Thoracic aorta (tissue), 2 donors: ENCODE measurements at regions not wholly inside any gene's neighbourhood (a gene's known extent, or its start where the extent isn't known, plus 50 kb on each side); places are given as distances from the start of the nearest gene placed in this dataset.

Experiments used
- ATAC-seq: fragments of 150-250 bp; one replicate; pipeline ENCODE4 v1.8.0; 2017; ENCODE audit warnings: low read depth; ENCODE audit not compliant: insufficient number of reproducible peaks, low FRiP score
- DNase-seq: peaks from one replicate; pipeline ENCODE4 v3.0.0-alpha.2; 2020; ENCODE audit warnings: low spot score
- H3K27ac ChIP-seq, 2 donors: fragments of 200-600 bp; sonication (generic); 1 replicate in 1 of 2; 2 replicates in 1 of 2; pipeline ENCODE4 v1.5.1; 2016; ENCODE audit warnings: mild to moderate bottlenecking in 2 of 2, moderate library complexity in 2 of 2
- H3K27me3 ChIP-seq: fragments of 200-600 bp; sonication (generic); replicated peaks from 2 replicates; pipeline ENCODE4 v1.6.0; 2016; ENCODE audit warnings: mild to moderate bottlenecking; ENCODE audit not compliant: insufficient read depth
- H3K36me3 ChIP-seq: fragments of 200-600 bp; sonication (generic); one replicate; pipeline ENCODE4 v1.5.1; 2016
- H3K4me1 ChIP-seq, 2 donors: fragments of 200-600 bp; sonication (generic); 1 replicate in 1 of 2; 2 replicates in 1 of 2; pipeline versions ENCODE4 v1.5.1 to v1.6.0; 2016; ENCODE audit warnings: low read depth in 2 of 2, mild to moderate bottlenecking in 1 of 2; ENCODE audit not compliant: control insufficient read depth in 1 of 2
- H3K4me3 ChIP-seq: fragments of 200-600 bp; sonication (generic); 2 replicates; pipeline ENCODE4 v1.5.1; 2016; ENCODE audit warnings: mild to moderate bottlenecking
- H3K9me3 ChIP-seq: fragments of 200-600 bp; sonication (generic); 2 replicates; pipeline ENCODE4 v1.5.1; 2016
- CTCF ChIP-seq: fragments of 200-600 bp; sonication (generic); IDR thresholded peaks from one replicate; pipeline ENCODE4 v1.5.1; 2019; ENCODE audit warnings: antibody characterized with exemption

DNA sequence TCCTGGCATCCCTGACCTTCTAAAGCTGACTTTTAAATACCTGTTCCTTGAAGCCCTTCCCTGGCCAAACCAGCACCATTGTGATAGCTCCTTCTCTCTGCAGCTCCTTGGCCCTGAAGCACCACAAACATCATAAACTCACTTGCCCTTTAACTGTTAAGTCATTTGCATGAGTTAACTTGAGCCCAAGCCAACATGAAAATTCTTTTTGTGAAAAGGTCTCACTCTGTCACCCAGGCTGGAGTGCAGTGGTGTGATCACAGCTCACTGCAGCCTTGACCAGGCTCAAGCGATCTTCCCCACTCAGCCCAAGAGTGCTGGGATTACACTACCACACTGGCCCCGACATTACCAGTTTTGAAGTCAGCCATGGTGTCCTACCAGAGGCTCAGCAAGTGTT is 87.8 kb downstream of the ZIC5 start:
- Histone ChIP-seq H3K36me3 (no peaks in the 10 kb centered on the region), H3K27me3 (no peaks in the 10 kb centered on the region), H3K4me3 (no peak overlapping the region), H3K27ac (no peak overlapping the region), H3K4me1 (no peaks in the 10 kb centered on the region), H3K9me3 (no peaks in the 10 kb centered on the region)
- no peak for ATAC-seq
- DNase-seq, result no peak
- no peak for TF ChIP-seq CTCF

DNA sequence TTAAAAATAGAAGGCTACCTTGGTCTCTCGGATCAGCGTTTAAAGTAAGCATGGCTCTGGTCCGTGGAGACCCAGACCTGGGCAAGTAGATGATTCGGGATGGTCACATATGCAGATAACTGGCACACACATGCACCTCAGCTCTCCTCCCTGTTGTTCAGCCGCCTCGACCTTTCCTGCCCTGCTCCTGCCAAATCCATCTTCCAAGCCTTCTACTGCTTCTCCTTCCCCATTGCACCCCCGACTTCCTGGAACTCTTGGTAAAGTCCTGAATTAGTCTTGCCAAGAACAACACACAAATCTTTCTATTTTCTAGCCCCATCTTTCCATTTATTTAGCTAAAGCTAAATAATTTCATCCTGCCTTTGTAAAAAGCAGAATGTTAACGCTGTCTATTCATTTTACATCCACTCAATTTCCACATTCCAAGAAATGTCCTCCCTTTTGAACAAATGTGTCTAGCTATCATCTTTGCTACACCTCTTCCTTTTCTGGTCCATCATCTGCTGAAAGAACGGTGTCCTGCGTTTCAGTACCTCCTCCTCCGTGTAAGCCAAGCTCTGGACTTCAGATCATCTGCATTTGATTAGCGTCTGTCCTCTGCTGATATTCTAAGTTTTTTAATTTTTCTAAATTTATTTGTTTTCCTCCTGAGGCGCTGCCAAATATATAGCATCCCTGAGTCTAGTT is 92.5 kb downstream of the ZIC5 start:
- no peak for TF ChIP-seq CTCF
- ATAC-seq, result no peak
- Histone ChIP-seq H3K27me3 (no peaks in the 10 kb centered on the region), H3K4me3 (no peak overlapping the region), H3K36me3 (no peaks in the 10 kb centered on the region), H3K4me1 (no peaks in the 10 kb centered on the region), H3K9me3 (no peaks in the 10 kb centered on the region), H3K27ac (no peak overlapping the region)
- DNase-seq, result no peak

- Histone ChIP-seq H3K4me1 (no peaks in the 10 kb centered on the region), H3K9me3 (no peaks in the 10 kb centered on the region), H3K27me3 (no peaks in the 10 kb centered on the region), H3K27ac (no peak overlapping the region), H3K4me3 (no peak overlapping the region), H3K36me3 (no peaks in the 10 kb centered on the region)
- no peak for ATAC-seq
- DNase-seq, result no peak
- no peak for TF ChIP-seq CTCF
Measured at GRCh38 chr13:99876651-99877050, 94.9 kb downstream of the ZIC5 start.

DNA sequence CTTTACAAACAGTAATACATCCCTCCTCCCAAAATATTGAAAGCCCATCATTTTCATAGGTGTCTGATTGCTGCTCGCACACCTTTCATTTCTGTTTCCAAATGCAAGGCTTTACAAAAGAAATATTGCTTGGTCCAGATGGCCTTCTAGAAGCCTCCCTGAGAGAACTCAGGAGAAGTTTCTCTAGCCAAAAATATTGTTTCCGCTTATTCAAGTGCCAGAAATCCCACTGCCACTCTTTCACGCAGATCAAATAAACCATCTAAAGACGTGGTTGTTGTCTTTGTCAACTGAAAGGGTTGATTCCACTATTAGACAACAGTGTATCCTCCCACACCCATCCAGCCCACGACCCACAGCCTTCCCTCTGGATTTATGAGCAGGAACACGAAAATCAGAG is 96.2 kb downstream of the ZIC5 start:
- H3K4me1 ChIP-seq, result no peaks in the 10 kb centered on the region
- H3K4me3 ChIP-seq, result no peak overlapping the region
- no peaks in the 10 kb centered on the region for H3K36me3 ChIP-seq
- TF ChIP-seq CTCF, result no peak
- DNase-seq (no peak), ATAC-seq (no peak)
- no peaks in the 10 kb centered on the region for H3K27me3 ChIP-seq
- no peaks in the 10 kb centered on the region for H3K9me3 ChIP-seq
- no peak overlapping the region for H3K27ac ChIP-seq

DNA sequence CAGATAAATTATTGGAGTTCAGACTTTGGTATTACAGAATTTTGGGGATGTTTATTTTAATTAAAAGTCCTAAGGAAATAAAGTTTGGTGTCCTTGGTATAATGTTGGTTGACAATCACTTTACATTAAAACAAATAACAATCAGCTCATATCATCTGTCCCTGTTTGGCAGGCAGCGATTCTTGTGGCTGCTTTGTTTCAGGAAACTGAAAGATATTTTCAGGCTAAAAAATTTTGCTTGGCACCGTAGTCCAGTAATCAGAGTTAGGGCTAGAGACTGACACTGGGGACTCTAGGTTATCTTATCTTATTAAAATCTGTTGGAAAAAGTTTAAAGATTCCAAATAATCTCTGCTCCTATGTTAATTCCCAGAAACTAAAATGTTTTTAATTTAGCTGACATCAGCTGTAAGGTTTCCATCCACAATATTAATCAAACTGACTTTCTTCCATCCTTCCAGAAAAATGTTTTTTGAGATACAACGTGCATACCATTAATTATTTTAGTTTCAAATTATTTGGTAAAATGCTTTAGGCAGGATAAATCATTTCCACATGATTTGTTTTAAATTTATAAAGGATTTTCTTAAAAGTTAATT is 97.6 kb downstream of the ZIC5 start:
- Histone ChIP-seq H3K36me3 (no peaks in the 10 kb centered on the region), H3K4me1 (no peaks in the 10 kb centered on the region), H3K27me3 (no peaks in the 10 kb centered on the region), H3K27ac (no peak overlapping the region), H3K9me3 (no peaks in the 10 kb centered on the region), H3K4me3 (no peak overlapping the region)
- TF ChIP-seq CTCF, result no peak
- ATAC-seq (no peak), DNase-seq (no peak)
